ENCODE measurements at regions not wholly inside any gene's neighbourhood (a gene's known extent, or its start where the extent isn't known, plus 50 kb on each side); places are given as distances from the start of the nearest gene placed in this dataset.
"Not testable (repeated sequence)": the region's sequence is repeated elsewhere in the genome, so short reads cannot be mapped to it uniquely, and the experiment has no call there.

GRCh38 chr12:75748990-75749389 is 237.6 kb upstream of the KRR1 start:
- H3K27me3 Mint-ChIP-seq (ENCODE audit: low read depth in 3 of 3); H3K36me3 Mint-ChIP-seq; H3K4me3 Mint-ChIP-seq; H3K4me1 Mint-ChIP-seq; H3K9me3 Mint-ChIP-seq; H3K27ac Mint-ChIP-seq; DNase-seq: not testable (repeated sequence)

DNA sequence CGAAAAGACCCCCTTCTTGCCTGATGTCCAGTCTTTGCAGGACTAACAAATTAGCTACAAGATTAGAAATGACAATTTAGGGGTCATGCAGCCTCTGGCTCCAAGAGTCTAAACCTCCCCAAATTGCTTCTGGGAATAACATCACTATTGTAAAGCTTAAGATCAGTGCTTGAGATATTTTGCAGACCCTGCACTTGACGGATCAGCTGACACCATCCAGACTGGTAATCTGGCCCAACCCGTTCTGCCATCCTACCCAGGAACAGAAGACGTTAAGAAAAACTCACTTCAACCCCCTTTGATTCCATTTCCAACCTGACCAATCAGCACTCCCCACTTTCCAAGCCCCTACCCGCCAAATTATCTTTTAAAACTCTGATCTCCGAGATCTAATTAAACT is 236.7 kb upstream of the KRR1 start:
- Mint-ChIP-seq H3K4me1 (no peaks in the 10 kb centered on the region), H3K27me3 (ENCODE audit: low read depth in 3 of 3) (peaks cover 0 to 5% (median 2%) of the 10 kb centered on the region in 3 donors), H3K9me3 (peaks cover 0 to 3% (median 0%) of the 10 kb centered on the region in 6 donors), H3K4me3 (no peak overlapping the region), H3K36me3 (no peaks in the 10 kb centered on the region), H3K27ac (no peak overlapping the region)
- no peak for DNase-seq

GRCh38 chr12:75747572-75748021 is 236.2 kb upstream of the KRR1 start:
- H3K4me3 Mint-ChIP-seq, result no peak overlapping the region
- no peak overlapping the region for H3K27ac Mint-ChIP-seq
- peaks cover 0 to 5% (median 4%) of the 10 kb centered on the region in 3 donors for H3K27me3 Mint-ChIP-seq (ENCODE audit: low read depth in 3 of 3)
- no peak for DNase-seq
- H3K4me1 Mint-ChIP-seq, result no peaks in the 10 kb centered on the region
- H3K9me3 Mint-ChIP-seq, result peaks cover 0 to 3% (median 0%) of the 10 kb centered on the region in 6 donors
- no peaks in the 10 kb centered on the region for H3K36me3 Mint-ChIP-seq

- no peaks in the 10 kb centered on the region for H3K36me3 Mint-ChIP-seq
- H3K9me3 Mint-ChIP-seq, result peaks cover 0 to 3% (median 0%) of the 10 kb centered on the region in 6 donors
- H3K4me1 Mint-ChIP-seq, result no peaks in the 10 kb centered on the region
- no peak overlapping the region for H3K4me3 Mint-ChIP-seq
- peaks cover 0 to 9% (median 8%) of the 10 kb centered on the region in 3 donors for H3K27me3 Mint-ChIP-seq (ENCODE audit: low read depth in 3 of 3)
- DNase-seq, result no peak
- H3K27ac Mint-ChIP-seq, result no peak overlapping the region
Measured at GRCh38 chr12:75746621-75747020, 235.2 kb upstream of the KRR1 start.

DNA sequence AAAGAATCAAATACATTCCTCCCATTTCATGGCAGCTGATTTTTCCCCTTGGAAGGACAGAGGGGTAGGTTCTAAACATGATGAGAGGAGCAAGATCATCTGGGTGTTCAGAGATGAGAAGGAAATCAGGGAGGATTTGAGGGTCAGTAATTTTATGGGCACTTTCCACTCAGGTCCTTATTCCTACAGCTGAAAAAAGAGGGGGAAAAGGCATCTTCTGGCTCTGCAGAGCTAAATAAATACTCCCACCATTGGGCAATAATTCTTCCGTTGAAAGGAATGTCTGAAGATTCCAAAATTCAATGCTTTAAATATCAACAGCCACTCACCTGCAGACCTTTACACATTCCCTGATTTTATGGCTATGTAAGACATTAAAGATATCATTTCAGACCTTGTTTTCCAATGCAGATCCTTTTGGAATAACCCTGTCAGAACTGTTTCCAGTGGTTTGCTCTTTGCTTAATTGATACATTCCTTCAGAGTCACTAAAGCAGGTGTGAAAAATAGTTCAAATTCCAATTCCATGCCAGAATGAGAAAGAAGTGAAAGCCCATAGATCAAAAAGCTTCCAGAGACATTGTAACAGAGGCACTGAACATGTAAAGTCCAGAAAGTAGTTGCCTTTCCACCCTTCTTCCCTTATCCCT is 233.3 kb upstream of the KRR1 start:
- H3K4me1 Mint-ChIP-seq, result no peaks in the 10 kb centered on the region
- no peak for DNase-seq
- H3K4me3 Mint-ChIP-seq, result no peak overlapping the region
- H3K9me3 Mint-ChIP-seq, result peaks cover 0 to 3% (median 0%) of the 10 kb centered on the region in 6 donors
- peaks cover 0 to 9% (median 8%) of the 10 kb centered on the region in 3 donors for H3K27me3 Mint-ChIP-seq (ENCODE audit: low read depth in 3 of 3)
- no peak overlapping the region for H3K27ac Mint-ChIP-seq
- H3K36me3 Mint-ChIP-seq, result no peaks in the 10 kb centered on the region

DNA sequence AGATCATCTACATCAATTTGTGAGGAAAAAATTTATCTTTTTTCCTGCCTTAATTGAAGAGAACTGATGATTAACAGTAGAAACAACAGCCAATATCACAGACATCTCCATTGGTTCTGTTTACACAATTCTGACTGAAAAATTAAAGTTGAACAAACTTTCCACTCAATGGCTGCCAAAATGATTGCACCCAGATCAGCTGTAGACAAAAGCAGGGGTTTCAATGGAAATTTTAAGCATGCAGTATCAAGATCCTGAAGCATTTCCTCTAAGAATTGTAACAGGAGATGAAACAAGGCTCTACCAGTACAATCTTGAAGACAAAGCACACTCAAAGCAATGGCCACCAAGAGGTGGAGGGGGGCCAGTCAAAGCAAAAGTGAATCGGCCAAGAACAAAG is 231.6 kb upstream of the KRR1 start:
- no peaks in the 10 kb centered on the region for H3K4me1 Mint-ChIP-seq
- H3K9me3 Mint-ChIP-seq, result peaks cover 0 to 3% (median 0%) of the 10 kb centered on the region in 6 donors
- H3K36me3 Mint-ChIP-seq, result no peaks in the 10 kb centered on the region
- H3K27me3 Mint-ChIP-seq (ENCODE audit: low read depth in 3 of 3), result peaks cover 0 to 9% (median 6%) of the 10 kb centered on the region in 3 donors
- no peak for DNase-seq
- H3K27ac Mint-ChIP-seq, result no peak overlapping the region
- no peak overlapping the region for H3K4me3 Mint-ChIP-seq

- Mint-ChIP-seq H3K4me1 (no peaks in the 10 kb centered on the region), H3K27ac (peak overlapping the region in 1 of 6 donors; percentile 8), H3K36me3 (no peaks in the 10 kb centered on the region), H3K27me3 (ENCODE audit: low read depth in 3 of 3) (peaks cover 0 to 11% (median 6%) of the 10 kb centered on the region in 3 donors), H3K4me3 (no peak overlapping the region), H3K9me3 (peaks cover 0 to 3% (median 0%) of the 10 kb centered on the region in 6 donors)
- no peak for DNase-seq
Measured at GRCh38 chr12:75742048-75742447, 230.6 kb upstream of the KRR1 start.

- no peak overlapping the region for H3K27ac Mint-ChIP-seq
Measured at GRCh38 chr12:75739912-75740311, 228.5 kb upstream of the KRR1 start.

DNA sequence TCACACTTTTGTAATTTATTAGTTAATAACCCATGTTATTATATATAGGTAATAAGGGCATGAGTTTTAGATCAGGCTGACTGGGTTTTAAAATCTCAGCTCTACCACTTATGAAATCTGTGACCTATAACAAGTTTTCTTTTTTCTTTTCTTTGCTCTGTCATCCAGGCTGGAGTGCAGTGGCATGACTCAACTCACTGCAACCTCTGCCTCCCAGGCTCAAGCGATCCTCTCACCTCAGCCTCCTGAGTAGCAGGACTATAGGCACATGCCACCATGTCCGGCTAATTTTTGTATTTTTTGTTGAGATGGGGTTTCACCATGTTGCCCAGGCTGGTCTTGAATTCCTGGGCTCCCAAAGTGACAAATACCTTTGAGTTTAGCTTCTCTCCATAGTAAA is 227.7 kb upstream of the KRR1 start:
- not testable (repeated sequence) for H3K9me3 Mint-ChIP-seq; H3K36me3 Mint-ChIP-seq; DNase-seq; H3K27me3 Mint-ChIP-seq (ENCODE audit: low read depth in 3 of 3); H3K4me3 Mint-ChIP-seq; H3K4me1 Mint-ChIP-seq; H3K27ac Mint-ChIP-seq

More at GRCh38 chr12:75739912-75740311, 228.5 kb upstream of the KRR1 start:
- no peak for DNase-seq
- Mint-ChIP-seq H3K9me3 (peaks cover 0 to 2% (median 0%) of the 10 kb centered on the region in 6 donors), H3K4me3 (no peak overlapping the region), H3K36me3 (no peaks in the 10 kb centered on the region), H3K4me1 (no peaks in the 10 kb centered on the region), H3K27me3 (ENCODE audit: low read depth in 3 of 3) (peaks cover 3 to 9% (median 4%) of the 10 kb centered on the region in 3 donors)

DNA sequence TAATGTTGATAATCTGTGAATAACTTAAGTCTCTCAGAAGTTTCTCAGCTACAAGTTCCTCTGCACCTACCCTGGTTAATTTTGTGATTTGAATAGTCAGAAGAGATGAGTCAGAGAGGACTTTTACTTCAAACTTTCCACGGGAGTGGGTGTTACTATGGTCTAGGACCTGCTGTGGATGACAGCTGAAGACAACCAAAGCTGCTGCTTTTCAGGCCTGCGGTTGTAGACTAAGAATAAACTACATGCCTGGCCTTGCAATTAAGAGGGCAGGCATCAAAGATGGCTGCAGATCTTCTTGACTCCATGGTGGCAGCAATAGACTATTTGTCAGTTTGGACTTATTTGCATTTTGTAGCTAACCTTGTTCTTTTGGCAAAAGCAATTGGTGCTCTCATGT is 227.1 kb upstream of the KRR1 start:
- no peaks in the 10 kb centered on the region for H3K4me1 Mint-ChIP-seq
- H3K9me3 Mint-ChIP-seq, result peaks cover 0 to 2% (median 0%) of the 10 kb centered on the region in 6 donors
- no peaks in the 10 kb centered on the region for H3K36me3 Mint-ChIP-seq
- peak in 1 of 3 donors; percentile 19 for DNase-seq
- H3K27me3 Mint-ChIP-seq (ENCODE audit: low read depth in 3 of 3), result peaks cover 3 to 9% (median 4%) of the 10 kb centered on the region in 3 donors
- no peak overlapping the region for H3K27ac Mint-ChIP-seq
- H3K4me3 Mint-ChIP-seq, result no peak overlapping the region

GRCh38 chr12:75735853-75736252 is 224.4 kb upstream of the KRR1 start:
- H3K36me3 Mint-ChIP-seq, result no peaks in the 10 kb centered on the region
- no peaks in the 10 kb centered on the region for H3K4me1 Mint-ChIP-seq
- no peak for DNase-seq
- peaks cover 0 to 2% (median 0%) of the 10 kb centered on the region in 6 donors for H3K9me3 Mint-ChIP-seq
- H3K27ac Mint-ChIP-seq, result no peak overlapping the region
- no peak overlapping the region for H3K4me3 Mint-ChIP-seq
- peaks cover 0 to 5% (median 2%) of the 10 kb centered on the region in 3 donors for H3K27me3 Mint-ChIP-seq (ENCODE audit: low read depth in 3 of 3)

DNA sequence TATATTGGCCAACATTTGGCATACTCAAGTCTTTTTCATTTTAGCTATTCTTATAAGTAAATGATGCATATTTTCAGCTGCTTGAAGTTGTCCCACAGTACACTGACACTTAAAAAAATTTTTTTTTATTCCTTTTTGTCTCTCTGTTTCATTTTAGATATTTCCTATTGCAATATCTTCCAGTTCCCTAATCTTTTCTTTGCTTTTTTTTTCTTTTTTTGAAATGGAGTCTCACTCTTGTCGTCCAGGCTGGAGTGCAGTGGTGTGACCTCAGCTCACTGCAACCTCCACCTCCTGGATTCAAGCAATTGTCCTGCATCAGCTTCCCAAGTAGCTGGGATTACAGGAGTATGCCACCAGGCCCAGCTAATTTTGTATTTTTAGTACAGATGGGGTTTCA is 217.4 kb upstream of the KRR1 start:
- no peak overlapping the region for H3K27ac Mint-ChIP-seq
- H3K9me3 Mint-ChIP-seq, result peaks cover 0 to 3% (median 0%) of the 10 kb centered on the region in 6 donors
- H3K4me1 Mint-ChIP-seq, result no peaks in the 10 kb centered on the region

DNA sequence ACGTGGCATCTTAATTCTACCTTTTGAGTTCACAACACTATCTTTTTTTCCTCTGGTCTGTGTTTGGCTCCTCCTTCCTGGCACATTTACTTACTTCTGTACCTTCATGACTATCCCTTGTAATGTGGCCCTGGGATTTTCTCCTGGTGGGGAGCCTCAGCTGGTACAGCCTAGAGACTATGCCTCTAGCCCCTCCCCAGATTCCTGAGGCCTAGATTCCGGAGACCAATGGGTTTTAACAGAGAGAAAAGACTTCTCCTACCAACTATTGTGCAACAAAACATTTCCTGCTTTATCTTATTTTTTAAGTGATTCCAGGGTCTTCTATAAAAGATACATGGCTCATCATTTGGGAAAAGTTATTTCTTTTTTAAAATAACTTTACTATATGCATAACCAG is 216.2 kb upstream of the KRR1 start:
- H3K9me3 Mint-ChIP-seq, result peaks cover 0 to 3% (median 0%) of the 10 kb centered on the region in 6 donors
- H3K27ac Mint-ChIP-seq, result no peak overlapping the region
- peaks cover 11% of the 10 kb centered on the region in 2 donors for H3K4me1 Mint-ChIP-seq
- H3K4me3 Mint-ChIP-seq, result no peak overlapping the region
- no peaks in the 10 kb centered on the region for H3K36me3 Mint-ChIP-seq
- peaks cover 0 to 2% (median 0%) of the 10 kb centered on the region in 3 donors for H3K27me3 Mint-ChIP-seq (ENCODE audit: low read depth in 3 of 3)
- DNase-seq, result no peak

More for the DNA sequence above, 217.4 kb upstream of the KRR1 start:
- no peak for DNase-seq
- Mint-ChIP-seq H3K4me3 (no peak overlapping the region), H3K36me3 (no peaks in the 10 kb centered on the region), H3K27me3 (ENCODE audit: low read depth in 3 of 3) (peaks cover 0 to 2% (median 2%) of the 10 kb centered on the region in 3 donors)

DNA sequence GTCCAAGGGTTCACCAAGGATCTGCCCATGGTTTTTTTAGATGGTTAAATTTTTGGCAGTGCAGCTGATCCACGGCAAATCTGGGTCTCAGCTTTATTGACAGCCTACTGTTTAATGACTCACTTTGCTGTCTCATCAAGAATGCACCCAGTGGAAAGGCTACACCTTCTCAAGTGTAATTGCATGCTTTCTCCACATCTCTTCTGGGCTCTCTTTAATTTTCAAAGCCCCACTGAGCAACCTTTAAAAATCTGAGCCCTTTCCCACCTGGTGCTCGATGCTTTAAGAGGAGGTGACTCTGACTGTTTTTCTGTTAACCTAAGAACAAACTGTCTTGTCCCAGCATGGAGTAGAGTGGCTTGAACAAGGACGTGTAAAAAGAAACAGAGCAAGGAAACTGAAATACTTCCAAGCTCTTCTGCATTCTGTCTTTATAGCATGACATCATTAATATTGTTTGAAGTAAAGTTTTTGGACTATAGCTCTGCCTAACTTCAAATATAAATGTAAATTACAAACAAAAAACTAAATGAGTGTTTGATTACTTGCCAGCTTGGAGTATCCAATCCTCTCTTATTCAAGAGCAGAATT is 214.2 kb upstream of the KRR1 start:
- no peak for DNase-seq
- Mint-ChIP-seq H3K4me1 (peaks cover 15% of the 10 kb centered on the region in 2 donors), H3K27me3 (ENCODE audit: low read depth in 3 of 3) (peaks cover 0 to 2% (median 0%) of the 10 kb centered on the region in 3 donors), H3K27ac (no peak overlapping the region), H3K9me3 (peaks cover 0 to 3% (median 0%) of the 10 kb centered on the region in 6 donors), H3K4me3 (no peak overlapping the region), H3K36me3 (no peaks in the 10 kb centered on the region)

Measured in immature natural killer cell (primary cell).